DOHH2 (cell line): ENCODE measurements at regions not wholly inside any gene's neighbourhood (a gene's known extent, or its start where the extent isn't known, plus 50 kb on each side); places are given as distances from the start of the nearest gene placed in this dataset.

Experiments
- EZH2phosphoT487 ChIP-seq: fragments of 200-600 bp; sonication (generic); IDR thresholded peaks from 2 replicates; pipeline ENCODE4 v1.6.1; 2017; ENCODE audit warnings: borderline replicate concordance, mild to moderate bottlenecking, antibody characterized with exemption, low read length, moderate library complexity, mixed read lengths
- TF ChIP-seq, protein P1 (sequence below): fragments of 200-600 bp; sonication (generic); IDR thresholded peaks from one replicate; pipeline ENCODE4 v1.5.1; 2014; ENCODE audit warnings: antibody characterized with exemption, mild to moderate bottlenecking, low read depth, low read length; ENCODE audit not compliant: poor library complexity, severe bottlenecking

DNA sequence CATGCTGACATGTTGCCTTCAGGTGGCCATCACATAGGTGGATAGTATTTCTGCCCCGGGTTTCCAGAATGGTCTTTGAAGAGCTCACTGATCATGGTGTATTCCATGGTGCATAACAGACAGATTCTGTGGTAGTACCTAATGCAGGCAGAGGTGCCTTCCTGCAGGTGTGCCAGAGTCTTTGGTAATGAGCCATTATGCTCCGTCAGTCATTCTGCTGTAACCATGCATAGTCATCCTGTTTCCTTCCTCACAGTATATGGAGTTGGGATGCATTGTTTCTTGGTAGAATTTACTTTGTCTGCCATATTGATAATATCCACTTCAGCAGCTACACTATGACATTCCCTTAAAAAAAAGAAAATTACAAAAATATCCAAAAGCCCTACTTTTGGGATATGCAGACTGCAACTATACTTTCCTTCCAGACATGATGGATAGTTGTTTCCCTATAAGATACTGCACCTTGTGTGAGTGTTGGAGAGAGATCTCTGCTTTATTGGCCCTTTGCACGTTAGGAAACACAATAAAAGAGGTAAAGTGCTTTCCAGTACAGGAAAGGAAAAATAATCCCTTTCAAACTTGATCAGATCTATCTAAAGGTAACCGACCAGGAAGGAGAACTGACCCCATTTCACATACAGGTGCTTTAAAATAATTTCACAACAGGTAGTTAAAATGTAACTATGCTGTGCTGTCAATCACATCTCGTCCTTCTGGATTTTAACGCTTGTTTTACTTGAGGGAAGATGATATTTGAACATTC lies 537.5 kb upstream of the WWC1 start:
- TF ChIP-seq, protein P1, sequence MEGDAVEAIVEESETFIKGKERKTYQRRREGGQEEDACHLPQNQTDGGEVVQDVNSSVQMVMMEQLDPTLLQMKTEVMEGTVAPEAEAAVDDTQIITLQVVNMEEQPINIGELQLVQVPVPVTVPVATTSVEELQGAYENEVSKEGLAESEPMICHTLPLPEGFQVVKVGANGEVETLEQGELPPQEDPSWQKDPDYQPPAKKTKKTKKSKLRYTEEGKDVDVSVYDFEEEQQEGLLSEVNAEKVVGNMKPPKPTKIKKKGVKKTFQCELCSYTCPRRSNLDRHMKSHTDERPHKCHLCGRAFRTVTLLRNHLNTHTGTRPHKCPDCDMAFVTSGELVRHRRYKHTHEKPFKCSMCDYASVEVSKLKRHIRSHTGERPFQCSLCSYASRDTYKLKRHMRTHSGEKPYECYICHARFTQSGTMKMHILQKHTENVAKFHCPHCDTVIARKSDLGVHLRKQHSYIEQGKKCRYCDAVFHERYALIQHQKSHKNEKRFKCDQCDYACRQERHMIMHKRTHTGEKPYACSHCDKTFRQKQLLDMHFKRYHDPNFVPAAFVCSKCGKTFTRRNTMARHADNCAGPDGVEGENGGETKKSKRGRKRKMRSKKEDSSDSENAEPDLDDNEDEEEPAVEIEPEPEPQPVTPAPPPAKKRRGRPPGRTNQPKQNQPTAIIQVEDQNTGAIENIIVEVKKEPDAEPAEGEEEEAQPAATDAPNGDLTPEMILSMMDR, result no peak
- no peak for TF ChIP-seq EZH2phosphoT487
